GM20431 (cell line): ENCODE measurements at regions not wholly inside any gene's neighbourhood (a gene's known extent, or its start where the extent isn't known, plus 50 kb on each side); places are given as distances from the start of the nearest gene placed in this dataset.

Experiments used
- in situ Hi-C: fragments of 300-500 bp; cut with MseI, MboI; formaldehyde crosslinking; loops from one replicate; pipeline ENCODE4 v1.15.0; 2020; ENCODE audit warnings: low sequenced_read_pairs; ENCODE audit not compliant: unreplicated experiment

- in situ Hi-C loops: no loop called here
Measured at GRCh38 chr3:194738254-194739093, 52.8 kb downstream of the FAM43A start.

GRCh38 chr3:194739498-194740284, 54.0 kb downstream of the FAM43A start:
- in situ Hi-C loops: no loop called here

- in situ Hi-C loops: no loop called here
Measured at GRCh38 chr3:194740859-194741491, 55.3 kb downstream of the FAM43A start.

DNA sequence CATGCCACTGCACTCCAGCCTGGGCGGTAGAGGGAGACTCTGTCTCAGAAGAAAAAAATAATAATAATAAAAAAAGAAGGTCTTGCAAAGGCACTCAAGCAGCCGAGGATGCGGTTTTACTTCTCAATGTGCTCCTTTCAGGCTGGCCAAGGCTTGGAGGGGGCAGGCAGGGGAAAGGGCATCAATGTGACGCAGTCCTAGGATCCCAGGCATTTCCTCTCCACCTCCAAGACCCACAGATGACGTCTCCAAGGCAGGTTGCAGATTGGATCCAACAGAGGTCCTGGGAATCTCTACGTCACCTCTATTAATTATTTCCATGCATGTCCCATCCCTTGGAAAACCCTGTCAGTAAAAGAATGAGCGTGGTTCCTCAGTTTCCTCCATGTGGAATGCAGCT, 56.2 kb downstream of the FAM43A start:
- in situ Hi-C loops: no loop called here

- in situ Hi-C loops: no loop called here
Measured at GRCh38 chr3:194744826-194745225, 59.1 kb downstream of the FAM43A start.

DNA sequence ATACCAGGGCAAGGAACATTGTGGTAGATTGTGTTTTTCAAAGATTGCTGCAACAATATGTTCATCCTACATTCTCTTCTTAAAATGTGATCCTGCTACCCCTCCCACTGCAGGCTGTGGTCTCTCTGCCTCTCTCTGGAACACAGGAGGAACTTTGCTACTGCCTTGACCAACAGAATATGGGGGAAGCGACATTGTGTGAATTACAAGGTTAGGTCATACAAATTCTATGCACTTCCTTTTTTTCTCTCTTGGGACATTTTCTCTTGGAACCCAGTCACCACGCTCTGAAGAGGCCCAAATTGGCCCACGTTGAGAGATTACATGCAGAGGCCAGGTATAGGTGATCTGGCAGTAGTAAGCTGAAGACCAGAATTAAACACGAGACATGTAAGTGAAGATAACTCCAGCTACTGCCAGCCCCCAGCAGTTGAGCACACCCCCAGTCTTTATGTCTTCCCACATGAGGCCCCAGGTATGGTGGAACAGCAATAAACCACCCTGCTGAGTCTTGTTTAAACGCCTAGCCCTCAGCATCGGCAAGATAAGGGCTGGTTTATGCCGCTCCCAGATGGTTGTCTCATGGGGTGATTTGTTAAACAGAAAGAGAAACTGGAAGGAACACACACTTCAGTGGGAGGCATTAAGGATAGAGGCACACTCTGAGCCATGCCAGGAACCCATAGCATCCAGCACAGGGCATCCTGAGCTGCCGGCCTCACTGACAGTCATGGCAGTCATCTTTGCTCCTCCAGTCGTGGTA, 59.9 kb downstream of the FAM43A start:
- in situ Hi-C loops: no loop called here

- in situ Hi-C loops: no loop called here
Measured at GRCh38 chr3:194748225-194748624, 62.5 kb downstream of the FAM43A start.

GRCh38 chr3:194749631-194750490, 64.2 kb downstream of the FAM43A start:
- in situ Hi-C loops: no loop called here

- in situ Hi-C loops: no loop called here
Measured at GRCh38 chr3:194750491-194750828, 64.8 kb downstream of the FAM43A start.

DNA sequence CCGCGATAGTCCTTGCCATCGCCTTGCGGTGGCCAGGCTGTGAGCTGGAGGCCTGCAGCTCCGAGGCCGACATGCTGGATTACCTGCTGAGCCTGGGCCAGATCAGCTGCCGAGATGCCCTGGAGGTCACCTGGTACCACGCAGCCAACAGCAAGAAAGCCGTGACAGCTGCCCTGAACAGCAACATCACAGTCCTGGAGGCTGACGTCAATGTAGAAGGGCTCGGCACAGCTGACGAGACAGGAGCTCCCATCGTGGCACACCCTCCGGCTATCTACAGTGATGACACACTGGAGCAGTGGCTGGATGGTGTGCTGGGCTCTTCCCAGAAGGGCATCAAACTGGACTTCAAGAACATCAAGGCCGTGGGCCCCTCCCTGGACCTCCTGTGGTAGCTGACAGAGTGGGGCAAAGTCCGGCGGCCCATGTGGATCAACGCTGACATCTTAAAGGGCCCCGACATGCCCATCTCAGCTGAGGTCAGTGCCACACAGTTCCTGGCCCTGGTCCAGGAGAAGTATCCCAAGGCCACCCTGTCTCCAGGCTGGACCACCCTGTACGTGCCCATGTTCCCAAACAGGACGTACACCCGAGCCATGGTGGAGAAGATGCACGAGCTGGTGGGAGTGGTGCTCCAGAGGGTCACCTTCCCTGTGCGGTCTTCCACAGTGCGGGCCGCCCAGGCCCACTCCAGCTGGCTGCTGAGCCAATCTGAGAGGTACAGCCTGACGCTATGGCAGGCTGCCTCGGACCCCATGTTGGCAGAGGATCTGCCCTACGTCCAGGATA, 70.2 kb downstream of the FAM43A start:
- in situ Hi-C loops: no loop called here

GRCh38 chr3:194756460-194756779, 70.7 kb downstream of the FAM43A start:
- in situ Hi-C loops: no loop called here

GRCh38 chr3:194756791-194757325, 71.2 kb downstream of the FAM43A start:
- in situ Hi-C loops: no loop called here

GRCh38 chr3:194757647-194758061, 72.0 kb downstream of the FAM43A start:
- in situ Hi-C loops: no loop called here

GRCh38 chr3:194758716-194759115, 73.0 kb downstream of the FAM43A start:
- in situ Hi-C loops: no loop called here

GRCh38 chr3:194760494-194761137, 74.9 kb downstream of the FAM43A start:
- in situ Hi-C loops: no loop called here

DNA sequence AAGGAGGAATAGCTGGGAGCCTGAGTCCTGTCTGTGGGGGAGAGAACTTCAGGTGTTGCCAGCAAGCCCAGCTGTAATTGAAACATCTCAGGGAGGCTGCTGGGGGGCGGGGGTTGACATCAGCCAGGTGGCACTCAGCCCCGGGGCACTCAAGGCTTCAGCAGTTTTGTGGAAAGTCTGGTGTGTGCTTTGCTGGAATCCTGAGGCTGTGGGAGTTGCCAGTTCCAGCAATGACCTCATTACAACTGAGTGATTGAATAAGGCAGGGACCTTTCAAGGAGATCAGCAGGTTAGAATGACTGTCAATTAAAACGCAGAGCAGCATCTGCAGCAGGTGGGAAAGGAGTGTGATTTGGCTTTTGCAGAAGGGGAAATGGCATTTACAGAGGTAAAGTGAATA, 75.7 kb downstream of the FAM43A start:
- in situ Hi-C loops: no loop called here

DNA sequence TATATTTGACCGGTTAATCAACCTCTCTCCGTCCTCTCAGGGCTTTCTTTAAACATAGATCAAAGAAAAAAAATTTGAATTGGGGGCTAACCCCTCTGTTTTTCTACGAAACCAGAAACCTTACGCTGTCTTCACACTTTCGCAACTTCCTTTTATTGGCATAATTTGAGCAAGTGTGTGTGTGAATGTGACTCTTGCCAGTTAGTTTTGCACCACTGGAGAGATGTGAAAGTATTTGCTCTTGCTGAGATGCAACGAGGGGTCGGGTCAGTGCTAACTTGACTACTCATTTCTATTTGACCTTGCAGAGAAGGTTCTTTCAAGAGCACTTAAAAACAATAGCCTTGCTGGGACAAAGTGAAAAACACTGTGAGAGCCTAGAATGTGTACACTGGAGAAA, 81.2 kb downstream of the FAM43A start:
- in situ Hi-C loops: no loop called here
